Body of pancreas (tissue), 4 donors: ENCODE measurements at regions not wholly inside any gene's neighbourhood (a gene's known extent, or its start where the extent isn't known, plus 50 kb on each side); places are given as distances from the start of the nearest gene placed in this dataset.

Experiments used
- ATAC-seq: fragments of 150-250 bp; one replicate; pipeline ENCODE4 v1.9.1; 2016
- DNase-seq, 4 donors: peaks; one replicate each; pipeline ENCODE4 v3.0.0-alpha.2; 2019
- H3K27ac ChIP-seq, 4 donors: fragments of 200-600 bp; sonication (generic); 1 replicate in 3 of 4; 2 replicates in 1 of 4; pipeline versions ENCODE4 v1.5.1 to v1.6.1; 2016 to 2019; ENCODE audit warnings: mild to moderate bottlenecking in 1 of 4, mixed read lengths in 1 of 4, moderate library complexity in 1 of 4
- H3K27me3 ChIP-seq, 2 donors: fragments of 200-600 bp; sonication (generic); one replicate each; pipeline ENCODE4 v1.6.0; 2016; ENCODE audit warnings: mild to moderate bottlenecking in 1 of 2
- H3K36me3 ChIP-seq, 2 donors: fragments of 200-600 bp; sonication (generic); replicated peaks in 1 of 2; 2 replicates each; pipeline ENCODE4 v1.5.1; 2016; ENCODE audit warnings: low read depth in 2 of 2; ENCODE audit not compliant: insufficient read depth in 1 of 2
- H3K4me1 ChIP-seq: fragments of 200-600 bp; sonication (generic); one replicate; pipeline ENCODE4 v1.6.0; 2016
- H3K4me3 ChIP-seq, 2 donors: fragments of 200-600 bp; sonication (generic); 1 replicate in 1 of 2; 2 replicates in 1 of 2; pipeline ENCODE4 v1.5.1; 2016 to 2019
- H3K9me3 ChIP-seq, 3 donors: fragments of 200-600 bp; sonication (generic); 1 replicate in 2 of 3; 2 replicates in 1 of 3; pipeline ENCODE4 v1.5.1; 2016
- POLR2A ChIP-seq, 3 donors: fragments of 450-650 bp; IDR thresholded peaks; one replicate each; pipeline ENCODE4 v1.6.1; 2016; ENCODE audit warnings: antibody characterized with exemption in 3 of 3, mild to moderate bottlenecking in 2 of 3
- WGBS, 2 donors: methylation state at CpG; one replicate each; pipeline ENCODE4 v1.1.5; 2017; 5-methylcytosine and 5-hydroxymethylcytosine counted together
- intact Hi-C: fragments of 100-400 bp; cut with DNase I; formaldehyde crosslinking; loops from one replicate; pipeline ENCODE4 v1.15.1; 2023
- TF ChIP-seq, protein P1 (sequence below), 7 experiments: fragments of 450-650 bp in 4 of 7; fragments of 200-600 bp in 3 of 7; sonication (generic) in 3 of 7; IDR thresholded peaks; one replicate each; pipeline ENCODE4 v1.5.1; 2016 to 2019; ENCODE audit warnings: antibody characterized with exemption in 7 of 7

DNA sequence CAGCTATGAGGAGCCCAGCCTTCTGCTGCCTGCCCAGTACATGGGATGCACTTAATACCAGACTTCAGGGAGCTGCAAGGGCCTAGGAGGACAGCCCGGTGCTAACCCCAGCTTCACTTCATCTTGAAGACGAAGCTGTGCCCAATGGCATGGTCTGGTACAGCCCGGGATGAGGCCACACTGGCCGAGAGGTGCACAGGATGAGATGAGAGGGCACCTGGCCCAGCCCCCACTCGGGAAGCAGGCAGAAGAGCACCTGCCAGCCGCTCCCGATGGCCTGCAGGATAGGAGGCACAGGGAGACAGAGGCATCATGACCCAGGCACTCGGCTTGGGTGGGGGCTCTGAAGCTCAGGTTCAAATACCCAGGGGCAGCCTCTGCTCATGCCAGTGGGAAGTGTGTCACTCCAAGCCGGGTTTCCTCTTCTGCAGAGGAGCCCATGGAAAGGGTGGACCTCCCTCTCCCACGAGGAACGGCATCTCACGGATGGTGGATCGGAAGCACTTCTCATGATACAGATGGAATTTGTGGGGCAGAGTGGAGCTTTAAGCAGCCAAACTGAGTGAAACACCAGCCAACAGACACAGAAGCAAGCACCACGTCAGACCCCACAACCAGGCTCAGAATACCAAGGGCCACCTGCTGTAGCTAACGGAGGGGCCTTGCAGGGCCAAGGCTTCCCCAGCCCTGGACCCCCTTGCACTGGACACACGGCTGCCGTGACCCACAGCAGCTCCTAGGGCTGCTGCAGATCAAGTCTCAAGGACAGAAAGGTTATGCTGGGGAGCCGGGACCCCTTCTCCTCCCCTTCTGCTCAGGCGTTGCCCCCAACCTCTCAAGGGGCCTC lies 875.2 kb downstream of the BRD1 start:
- Histone ChIP-seq H3K27me3 (no peaks in the 10 kb centered on the region), H3K4me1 (no peaks in the 10 kb centered on the region), H3K4me3 (no peak overlapping the region), H3K27ac (no peak overlapping the region), H3K36me3 (no peaks in the 10 kb centered on the region), H3K9me3 (no peaks in the 10 kb centered on the region)
- WGBS, 2 donors, result 57 to 65% methylated on average over 10 to 19 of the region's 19 CpGs
- DNase-seq, result no peak
- TF ChIP-seq, protein P1, sequence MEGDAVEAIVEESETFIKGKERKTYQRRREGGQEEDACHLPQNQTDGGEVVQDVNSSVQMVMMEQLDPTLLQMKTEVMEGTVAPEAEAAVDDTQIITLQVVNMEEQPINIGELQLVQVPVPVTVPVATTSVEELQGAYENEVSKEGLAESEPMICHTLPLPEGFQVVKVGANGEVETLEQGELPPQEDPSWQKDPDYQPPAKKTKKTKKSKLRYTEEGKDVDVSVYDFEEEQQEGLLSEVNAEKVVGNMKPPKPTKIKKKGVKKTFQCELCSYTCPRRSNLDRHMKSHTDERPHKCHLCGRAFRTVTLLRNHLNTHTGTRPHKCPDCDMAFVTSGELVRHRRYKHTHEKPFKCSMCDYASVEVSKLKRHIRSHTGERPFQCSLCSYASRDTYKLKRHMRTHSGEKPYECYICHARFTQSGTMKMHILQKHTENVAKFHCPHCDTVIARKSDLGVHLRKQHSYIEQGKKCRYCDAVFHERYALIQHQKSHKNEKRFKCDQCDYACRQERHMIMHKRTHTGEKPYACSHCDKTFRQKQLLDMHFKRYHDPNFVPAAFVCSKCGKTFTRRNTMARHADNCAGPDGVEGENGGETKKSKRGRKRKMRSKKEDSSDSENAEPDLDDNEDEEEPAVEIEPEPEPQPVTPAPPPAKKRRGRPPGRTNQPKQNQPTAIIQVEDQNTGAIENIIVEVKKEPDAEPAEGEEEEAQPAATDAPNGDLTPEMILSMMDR (IDR thresholded peaks at IDR 0.05), result no peak
- TF ChIP-seq POLR2A (IDR thresholded peaks at IDR 0.05), result no peak
- ATAC-seq, result no peak
- intact Hi-C loops, result no loop called here

DNA sequence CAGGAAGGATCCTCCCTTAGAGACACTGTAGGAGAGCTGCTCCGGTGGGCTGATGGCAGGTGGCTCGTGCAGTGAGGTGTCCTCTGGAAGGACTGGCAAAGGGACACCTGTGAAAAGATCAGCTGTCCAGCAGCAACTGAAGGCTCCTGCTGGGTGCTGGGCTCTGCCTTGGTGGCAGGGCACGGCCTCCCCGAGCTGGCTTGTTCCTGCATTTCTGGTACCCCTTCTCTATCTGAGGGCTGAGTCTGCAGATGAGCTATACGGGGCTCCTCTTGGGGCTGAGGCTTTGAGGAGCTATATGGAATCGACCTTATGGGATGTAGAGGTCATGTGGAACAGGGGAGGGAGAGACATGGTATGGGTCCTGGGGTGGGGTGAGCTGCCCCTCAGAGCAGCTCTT lies 875.8 kb downstream of the BRD1 start:
- Histone ChIP-seq H3K9me3 (no peaks in the 10 kb centered on the region), H3K27ac (no peak overlapping the region), H3K4me3 (no peak overlapping the region), H3K4me1 (no peaks in the 10 kb centered on the region), H3K36me3 (no peaks in the 10 kb centered on the region), H3K27me3 (no peaks in the 10 kb centered on the region)
- DNase-seq, result no peak
- WGBS, 2 donors, result 50 to 67% methylated on average over 4 to 6 of the region's 6 CpGs
- intact Hi-C loops, result no loop called here
- ATAC-seq, result no peak
- TF ChIP-seq, protein P1 (IDR thresholded peaks at IDR 0.05), result no peak
- no peak for TF ChIP-seq POLR2A (IDR thresholded peaks at IDR 0.05)

DNA sequence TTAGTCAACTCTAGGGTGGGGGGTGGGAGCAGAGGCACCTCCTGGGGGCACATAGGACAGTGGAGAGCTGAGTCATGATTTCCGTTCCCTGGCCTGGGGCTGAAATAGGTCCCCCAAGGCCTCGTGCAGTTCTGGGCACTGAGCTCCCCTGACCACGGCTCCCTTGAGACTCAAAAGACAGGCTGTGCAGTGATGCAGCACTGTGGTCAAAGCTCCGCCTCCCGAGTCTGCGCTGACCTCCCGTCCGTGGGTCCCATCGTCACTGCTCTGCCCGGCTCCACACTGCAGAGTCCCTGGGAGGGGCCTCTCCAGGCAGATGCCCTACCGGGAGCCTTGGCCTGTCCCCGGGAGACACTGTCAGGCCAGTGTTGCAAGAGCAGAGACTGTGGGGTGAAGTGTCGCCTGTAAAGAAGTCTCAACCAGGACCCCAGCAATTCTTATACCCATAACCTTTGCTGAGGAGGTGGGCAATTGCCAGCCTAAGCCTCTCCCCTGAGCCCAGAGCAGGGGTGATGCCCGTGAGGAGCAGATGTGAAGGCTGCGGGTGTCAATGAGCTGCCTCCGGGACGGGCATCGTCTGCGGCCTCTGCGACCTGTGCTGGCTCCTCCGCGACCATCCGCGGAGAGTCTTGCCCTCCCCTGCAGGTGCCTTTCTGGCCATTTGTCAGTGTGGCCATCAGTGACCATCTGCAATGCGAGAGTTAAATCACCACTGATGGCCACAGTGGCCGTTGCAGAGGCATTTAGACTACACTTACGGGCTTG lies 877.3 kb downstream of the BRD1 start:
- Histone ChIP-seq H3K27me3 (no peaks in the 10 kb centered on the region), H3K27ac (no peak overlapping the region), H3K4me1 (no peaks in the 10 kb centered on the region), H3K9me3 (no peaks in the 10 kb centered on the region), H3K4me3 (no peak overlapping the region), H3K36me3 (no peaks in the 10 kb centered on the region)
- no peak for DNase-seq
- no peak for ATAC-seq
- TF ChIP-seq, protein P1 (IDR thresholded peaks at IDR 0.05), result no peak
- TF ChIP-seq POLR2A (IDR thresholded peaks at IDR 0.05), result no peak
- WGBS, 2 donors, result 59 to 65% methylated on average over 21 to 27 of the region's 27 CpGs
- intact Hi-C loops, result no loop called here

DNA sequence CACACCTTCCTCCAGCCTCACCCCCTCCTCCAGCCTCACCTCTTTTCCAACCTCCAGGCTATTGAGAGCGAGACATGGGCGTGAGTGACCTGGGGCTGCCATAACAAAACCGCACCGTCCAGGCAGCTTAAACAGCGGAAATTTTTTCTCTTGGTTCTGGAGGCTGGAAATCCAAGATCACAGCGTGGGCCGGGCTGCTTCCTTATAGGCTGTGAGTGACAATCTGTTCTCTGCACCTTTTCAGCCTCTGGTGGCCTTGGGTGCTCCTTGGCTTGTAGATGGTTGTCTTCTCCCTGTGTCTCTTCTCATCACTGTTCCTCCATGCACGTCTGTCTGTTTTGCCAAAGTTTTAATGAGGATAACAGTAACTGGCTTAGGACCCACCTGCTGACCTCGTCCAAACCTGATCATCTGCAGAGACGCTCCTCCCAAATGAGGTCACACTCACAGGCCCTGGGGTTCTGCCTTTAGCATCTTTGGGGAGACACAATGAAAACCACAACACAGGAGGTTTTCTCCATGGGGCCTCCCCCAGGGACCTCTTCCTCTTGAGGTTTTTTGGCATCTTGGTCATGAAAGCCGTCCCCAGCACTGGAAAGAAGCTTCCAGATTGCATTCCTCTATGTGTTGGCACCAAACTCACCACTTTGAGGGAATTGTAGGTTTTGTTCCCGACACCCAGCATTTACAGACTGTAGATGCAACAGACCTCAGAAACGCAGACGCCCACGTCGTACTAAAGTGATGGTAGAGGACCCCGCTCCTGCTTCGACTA lies 878.1 kb downstream of the BRD1 start:
- no peaks in the 10 kb centered on the region for H3K27me3 ChIP-seq
- H3K36me3 ChIP-seq, result no peaks in the 10 kb centered on the region
- DNase-seq, result no peak
- H3K27ac ChIP-seq, result no peak overlapping the region
- H3K4me3 ChIP-seq, result no peak overlapping the region
- ATAC-seq, result no peak
- H3K9me3 ChIP-seq, result no peaks in the 10 kb centered on the region
- intact Hi-C loops, result no loop called here
- no peaks in the 10 kb centered on the region for H3K4me1 ChIP-seq
- TF ChIP-seq, protein P1 (IDR thresholded peaks at IDR 0.05), result no peak
- no peak for TF ChIP-seq POLR2A (IDR thresholded peaks at IDR 0.05)
- 60 to 74% methylated on average over 18 of the region's 18 CpGs for WGBS, 2 donors
